ENCODE measurements at regions not wholly inside any gene's neighbourhood (a gene's known extent, or its start where the extent isn't known, plus 50 kb on each side); places are given as distances from the start of the nearest gene placed in this dataset.
"Not testable (repeated sequence)": the region's sequence is repeated elsewhere in the genome, so short reads cannot be mapped to it uniquely, and the experiment has no call there.

GRCh38 chr9:75289332-75289731 is 201.0 kb downstream of the OSTF1 start:
- DNase-seq: no peak

DNA sequence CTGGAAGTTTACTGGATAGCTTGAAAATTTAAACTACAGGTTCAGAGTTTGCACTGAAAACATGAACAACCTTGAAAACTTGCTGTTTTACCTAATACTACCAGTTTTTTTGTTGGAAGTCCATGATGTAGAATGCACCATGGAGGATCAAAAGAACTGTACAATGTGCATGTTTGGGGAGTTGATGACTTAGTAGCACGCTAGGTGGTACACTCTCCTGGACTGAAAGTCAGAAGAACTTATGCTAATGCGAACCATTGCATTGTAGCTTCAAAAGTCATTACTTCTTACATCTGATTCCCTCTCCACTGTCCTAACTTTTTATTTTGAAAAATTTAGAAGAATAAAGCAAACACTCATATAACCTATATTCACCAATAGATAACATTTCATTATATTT is 211.0 kb downstream of the OSTF1 start:
- DNase-seq: no peak

DNA sequence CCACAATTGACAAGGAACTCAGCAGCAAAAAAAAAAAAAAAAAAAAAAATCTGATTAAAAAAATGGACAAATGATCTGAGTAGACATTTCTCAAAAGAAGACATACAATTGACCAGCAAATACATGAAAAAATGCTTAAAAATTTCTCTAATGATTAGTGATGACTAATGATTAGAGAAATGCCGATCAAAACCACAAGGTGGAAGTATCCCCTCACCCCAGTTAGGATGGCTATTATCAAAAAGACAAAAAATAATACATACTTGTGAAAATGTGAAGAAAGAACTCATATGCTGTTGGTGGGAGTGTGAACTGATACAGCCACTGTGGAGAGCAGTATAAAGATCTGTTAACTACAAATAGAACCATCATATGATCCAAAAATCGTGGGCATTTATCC is 245.3 kb downstream of the OSTF1 start:
- DNase-seq: no peak

- no peak for DNase-seq
These were observed 270.5 kb downstream of the OSTF1 start for GRCh38 chr9:75358846-75359245.

GRCh38 chr9:75359638-75360037 is 271.3 kb downstream of the OSTF1 start:
- no peak for DNase-seq

DNA sequence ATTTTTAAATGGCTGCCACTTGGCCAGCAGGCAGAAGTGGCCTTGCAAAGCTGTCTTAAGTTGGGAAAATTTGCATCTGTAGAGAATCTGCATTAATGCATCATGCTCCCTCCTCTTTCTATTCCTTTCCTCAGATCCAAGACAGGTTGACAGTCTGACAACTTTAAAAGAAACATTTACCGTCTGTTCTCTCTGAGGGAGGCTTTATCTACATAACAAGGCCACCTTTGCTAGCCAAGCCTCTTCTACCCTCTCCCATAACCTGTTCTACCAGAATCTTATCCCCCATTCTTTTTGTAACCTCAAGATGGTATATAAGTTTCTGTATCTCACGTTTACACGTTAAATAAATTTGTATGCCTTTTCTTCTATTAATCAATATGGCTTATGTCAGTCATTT is 271.9 kb downstream of the OSTF1 start:
- DNase-seq: no peak

DNA sequence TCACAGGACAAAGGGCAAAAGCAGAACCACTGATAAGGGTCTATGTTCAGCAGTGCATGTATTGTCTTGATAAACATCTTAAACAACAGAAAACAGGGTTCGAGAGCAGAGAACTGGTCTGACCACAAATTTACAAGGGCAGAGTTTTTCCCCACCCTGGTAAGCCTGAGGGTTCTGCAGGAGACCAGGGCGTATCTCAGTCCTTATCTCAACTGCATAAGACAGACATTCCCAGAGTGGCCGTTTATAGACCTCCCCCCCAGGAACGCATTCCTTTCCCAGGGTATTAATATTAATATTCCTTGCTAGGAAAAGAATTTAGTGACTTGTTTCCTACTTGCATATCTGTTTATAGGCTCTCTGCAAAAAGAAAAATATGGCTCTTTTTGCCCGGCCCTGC is 274.1 kb downstream of the OSTF1 start:
- DNase-seq: not testable (repeated sequence)

DNA sequence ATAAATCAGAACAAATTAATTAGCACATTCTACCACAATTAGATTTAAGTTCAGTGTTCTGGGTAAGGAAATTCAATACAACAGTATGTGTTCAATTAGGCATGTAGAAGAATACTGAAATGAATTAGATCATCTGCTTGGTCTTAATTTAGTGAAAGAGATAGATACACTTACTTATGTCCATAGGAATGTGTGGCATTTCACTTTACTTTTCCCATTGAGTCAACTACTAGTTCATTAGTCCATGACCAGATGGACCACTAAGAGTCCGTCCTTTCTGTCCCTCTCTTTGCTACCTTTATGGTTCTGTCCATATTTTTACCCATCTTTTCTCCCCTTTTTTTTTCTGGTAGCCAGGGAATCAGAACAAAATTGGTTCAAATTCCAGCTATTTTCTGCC is 276.9 kb downstream of the OSTF1 start:
- DNase-seq: no peak

GRCh38 chr9:75369989-75370388 is 281.7 kb downstream of the OSTF1 start:
- DNase-seq: no peak

GRCh38 chr9:75372499-75373268 is 284.4 kb downstream of the OSTF1 start:
- DNase-seq: no peak

DNA sequence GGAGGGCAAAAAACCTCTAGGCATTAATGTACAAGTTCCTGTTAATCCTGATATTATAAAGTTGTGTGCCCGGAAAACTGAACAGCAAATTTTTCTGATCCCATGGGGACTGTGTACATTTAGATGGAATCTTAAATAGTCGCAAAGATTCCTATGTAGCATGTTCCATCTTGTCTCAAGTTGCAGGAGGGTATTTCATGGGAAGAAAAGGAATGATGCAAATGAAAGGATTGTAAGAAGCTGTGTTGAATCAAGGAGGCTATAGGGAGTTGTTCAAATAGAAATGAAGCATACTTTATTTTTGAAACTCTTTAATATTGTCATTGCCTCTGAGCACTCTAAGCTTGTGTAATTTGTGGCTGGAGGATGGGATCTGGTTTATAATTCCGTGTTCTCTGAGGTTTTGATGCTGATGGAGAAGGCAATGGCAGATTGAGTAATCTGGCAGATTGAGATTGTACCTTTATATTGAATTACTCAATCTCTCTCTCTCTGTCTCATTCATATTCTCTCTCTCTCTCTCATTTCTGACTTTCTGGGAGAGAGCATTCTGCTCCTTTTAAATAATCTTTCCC is 288.5 kb downstream of the OSTF1 start:
- DNase-seq: no peak

- DNase-seq: no peak
These were observed 289.7 kb downstream of the OSTF1 start for GRCh38 chr9:75378036-75378435.

DNA sequence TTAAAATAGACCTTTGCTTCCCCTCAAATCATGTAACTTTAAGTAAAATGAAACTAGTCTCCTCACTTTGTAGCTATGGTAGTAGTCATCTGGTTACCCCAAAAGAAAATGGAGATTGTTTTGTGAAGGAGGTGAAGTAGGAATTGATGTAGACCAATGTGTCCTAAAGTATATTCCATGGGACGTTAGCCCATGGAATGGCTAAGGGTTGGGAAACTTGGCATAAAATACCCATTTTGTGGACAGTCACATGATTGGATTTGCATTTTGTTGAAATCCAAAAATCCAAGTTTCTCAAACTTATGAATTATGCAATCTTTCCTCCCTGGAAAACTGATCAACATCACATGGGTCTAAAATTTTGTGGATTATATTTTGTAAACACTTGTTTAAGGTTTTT is 290.6 kb downstream of the OSTF1 start:
- no peak for DNase-seq

- no peak for DNase-seq
These were observed 293.8 kb downstream of the OSTF1 start for GRCh38 chr9:75382126-75382525.

DNA sequence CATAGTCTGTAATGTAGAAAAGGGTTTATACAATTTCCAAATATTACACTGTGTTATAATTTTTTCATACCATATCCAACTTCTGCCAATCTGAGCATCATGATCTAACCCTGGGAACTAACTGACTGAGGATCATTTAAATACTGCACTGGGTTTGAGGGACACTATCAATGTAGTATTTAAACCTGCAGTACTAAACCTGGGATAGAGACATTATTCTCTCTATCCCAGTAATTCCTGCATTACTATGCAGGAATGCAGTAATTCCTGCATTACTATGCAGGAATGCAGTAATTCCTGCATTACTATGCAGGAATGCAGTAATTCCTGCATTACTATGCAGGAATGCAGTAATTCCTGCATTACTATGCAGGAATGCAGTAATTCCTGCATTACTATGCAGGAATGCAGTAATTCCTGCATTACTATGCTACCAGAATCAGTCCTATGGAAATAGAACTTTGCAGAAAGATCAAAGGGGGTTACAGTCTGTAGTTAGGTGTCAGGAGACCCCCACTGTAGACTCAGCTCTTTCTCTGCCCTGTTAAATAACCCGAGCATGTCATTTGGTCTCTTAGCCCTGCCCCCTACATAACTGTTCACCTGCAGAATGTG is 295.2 kb downstream of the OSTF1 start:
- DNase-seq: not testable (repeated sequence)

DNA sequence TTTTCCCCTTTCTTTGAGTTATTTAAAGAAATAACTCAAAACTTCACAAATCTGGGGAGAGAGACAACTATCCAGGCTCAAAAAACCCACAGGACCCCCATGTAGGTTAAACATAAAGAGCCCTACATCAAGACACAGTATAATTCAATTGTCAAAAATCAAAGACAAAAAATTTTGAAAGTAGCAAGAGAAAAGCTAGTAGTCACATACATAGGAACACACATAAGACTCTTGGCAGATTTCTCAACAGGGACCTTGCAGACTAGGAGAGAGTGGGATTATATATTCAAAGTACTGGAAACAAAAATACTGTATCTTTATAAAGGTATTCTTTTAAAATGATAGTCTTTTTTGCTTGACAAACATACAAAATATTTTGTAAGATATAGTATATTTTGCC is 296.9 kb downstream of the OSTF1 start:
- DNase-seq: no peak

DNA sequence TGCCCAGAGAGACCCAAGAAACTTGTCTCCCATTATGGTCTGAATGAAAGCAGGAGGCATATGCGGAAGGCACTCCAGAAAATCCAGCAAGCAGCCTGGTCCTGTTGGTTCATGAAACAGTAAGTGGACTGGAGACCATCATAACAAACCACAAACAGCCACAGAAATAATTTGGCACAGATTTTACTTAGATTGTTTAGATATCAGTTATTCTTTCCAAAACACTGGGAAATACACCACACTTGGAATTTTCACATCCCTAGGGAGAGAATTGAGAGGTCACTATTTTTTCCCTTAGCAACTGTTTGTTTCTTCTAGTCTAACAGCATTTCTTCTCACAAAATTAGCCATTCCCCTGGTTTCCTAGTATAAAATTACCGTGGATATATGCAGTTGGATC is 300.8 kb downstream of the OSTF1 start:
- no peak for DNase-seq

GRCh38 chr9:75390951-75391350 is 302.6 kb downstream of the OSTF1 start:
- DNase-seq: no peak

DNA sequence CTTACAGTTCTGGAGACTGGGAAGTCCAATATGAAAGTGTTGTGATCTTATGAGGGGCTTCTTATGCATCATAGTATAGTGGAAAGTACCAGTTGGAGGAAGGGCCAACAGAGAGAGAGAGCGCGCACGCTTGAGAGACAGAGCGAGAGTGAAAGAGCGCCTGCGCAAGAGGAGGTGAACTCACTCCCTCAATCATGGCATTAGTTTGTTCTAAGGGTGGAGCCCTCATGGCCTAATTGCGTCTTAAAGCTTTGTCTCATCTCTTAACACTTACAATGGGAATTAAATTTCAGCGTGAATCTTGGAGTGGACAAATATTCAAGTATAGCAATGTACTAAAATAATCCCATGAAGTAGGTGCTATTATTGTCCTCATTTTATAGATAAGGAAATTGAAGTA is 303.2 kb downstream of the OSTF1 start:
- no peak for DNase-seq

DNA sequence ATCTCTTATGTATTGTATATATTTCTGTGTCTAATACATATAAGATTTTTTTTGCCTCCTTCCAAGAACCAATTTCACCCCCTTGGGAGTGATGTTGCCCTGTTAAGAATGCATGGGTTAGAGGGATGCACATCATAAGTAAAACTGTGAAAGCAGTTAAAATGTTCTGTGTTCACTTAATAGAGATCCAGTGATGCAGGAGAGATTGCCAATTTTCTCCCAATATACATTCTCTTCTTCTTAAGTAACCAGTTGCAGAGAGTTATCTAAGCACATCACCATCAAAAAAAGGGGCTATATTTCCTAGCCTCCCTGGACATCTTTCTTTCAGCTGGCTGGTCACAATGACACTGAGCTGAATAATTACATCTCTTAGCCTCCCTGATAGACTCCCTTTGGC is 307.0 kb downstream of the OSTF1 start:
- no peak for DNase-seq

GRCh38 chr9:75397836-75398235 is 309.5 kb downstream of the OSTF1 start:
- no peak for DNase-seq

GRCh38 chr9:75408391-75408790 is 320.1 kb downstream of the OSTF1 start:
- DNase-seq: no peak

DNA sequence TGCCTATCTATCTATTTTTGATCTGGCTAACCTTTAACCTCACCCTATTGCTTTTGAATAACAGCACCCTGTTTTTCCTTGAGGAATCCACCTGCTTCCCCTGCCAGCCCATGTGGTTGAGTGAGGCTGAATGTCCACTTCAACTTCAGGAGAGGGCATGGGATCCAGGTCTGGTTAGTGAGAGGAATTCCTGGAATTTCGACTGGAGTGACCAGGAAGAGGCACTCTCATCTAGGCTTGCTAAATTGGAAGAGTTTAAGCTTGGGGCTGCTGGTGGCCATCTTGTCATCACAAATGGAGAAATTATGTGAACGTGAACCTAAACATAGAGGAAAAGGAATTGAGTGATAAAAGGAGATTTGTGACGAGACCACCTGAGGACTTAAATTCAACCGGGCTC is 322.1 kb downstream of the OSTF1 start:
- DNase-seq: no peak

- no peak for DNase-seq
These were observed 326.3 kb downstream of the OSTF1 start for GRCh38 chr9:75414371-75415160.
